HUDEP-2 (cell line): ENCODE measurements at regions not wholly inside any gene's neighbourhood (a gene's known extent, or its start where the extent isn't known, plus 50 kb on each side); places are given as distances from the start of the nearest gene placed in this dataset.

Source experiments
- DNase-seq, 76 experiments: peaks; one replicate each; lab custom pipeline; 2025; ENCODE audit not compliant: unreplicated experiment in 76 of 76; lab: John Stamatoyannopoulos, UW

- DNase-seq, result no peak
Observed at GRCh38 chr19:31960474-31960873, 384.9 kb upstream of the ZNF507 start.

- no peak for DNase-seq
Observed at GRCh38 chr19:31961191-31961590, 384.2 kb upstream of the ZNF507 start.

- DNase-seq, result no peak
Observed at GRCh38 chr19:31961667-31962066, 383.7 kb upstream of the ZNF507 start.

DNA sequence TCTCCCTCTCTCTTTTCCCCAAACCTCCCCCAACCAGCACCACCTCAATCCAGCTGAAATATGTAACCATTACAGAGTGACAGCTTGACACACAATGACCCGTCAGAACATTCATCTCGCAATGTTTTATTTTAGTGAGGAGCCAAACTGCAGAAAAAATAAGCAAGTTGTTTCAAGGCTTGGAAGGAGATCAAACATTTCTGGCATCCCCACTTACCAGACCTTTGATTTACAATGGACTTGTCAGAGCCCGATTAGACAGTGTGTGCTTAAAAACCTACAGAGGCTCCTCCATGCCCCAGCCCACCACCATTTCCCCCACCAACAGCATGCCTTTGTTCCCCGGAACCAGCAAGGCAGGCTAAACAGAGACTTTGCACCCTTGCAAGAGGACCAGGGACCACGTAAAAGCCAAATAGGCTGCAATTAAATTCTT is 382.8 kb upstream of the ZNF507 start:
- DNase-seq, result no peak

- no peak for DNase-seq
Observed at GRCh38 chr19:31963746-31964145, 381.7 kb upstream of the ZNF507 start.

GRCh38 chr19:31969016-31969415 is 376.4 kb upstream of the ZNF507 start:
- no peak for DNase-seq

- DNase-seq, result no peak
Observed at GRCh38 chr19:31970027-31970461, 375.4 kb upstream of the ZNF507 start.

GRCh38 chr19:31974290-31974689 is 371.1 kb upstream of the ZNF507 start:
- no peak for DNase-seq

DNA sequence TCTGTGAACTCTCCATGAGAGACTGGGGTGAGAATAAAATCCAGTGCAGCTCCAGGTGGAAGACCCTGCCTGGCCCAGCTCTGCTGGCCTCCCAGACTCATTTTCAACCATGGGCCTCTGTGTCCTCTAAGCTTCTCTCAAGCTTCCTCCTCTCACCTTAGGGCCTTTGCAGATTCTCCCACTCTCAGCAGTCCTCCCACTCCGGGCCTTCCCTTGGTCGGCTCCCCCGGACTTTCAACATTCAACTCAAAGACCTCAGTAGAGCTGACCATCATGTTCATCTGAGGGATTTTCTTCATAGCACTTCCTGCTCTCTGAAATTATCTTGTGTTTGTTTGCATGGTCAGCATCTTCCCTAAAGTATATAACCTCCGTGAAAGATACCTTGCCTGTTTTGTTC is 370.5 kb upstream of the ZNF507 start:
- no peak for DNase-seq

GRCh38 chr19:31975461-31975860 is 369.9 kb upstream of the ZNF507 start:
- no peak for DNase-seq

- DNase-seq, result no peak
Observed at GRCh38 chr19:31976775-31977536, 368.5 kb upstream of the ZNF507 start.

- DNase-seq, result no peak
Observed at GRCh38 chr19:31979362-31979761, 366.0 kb upstream of the ZNF507 start.

DNA sequence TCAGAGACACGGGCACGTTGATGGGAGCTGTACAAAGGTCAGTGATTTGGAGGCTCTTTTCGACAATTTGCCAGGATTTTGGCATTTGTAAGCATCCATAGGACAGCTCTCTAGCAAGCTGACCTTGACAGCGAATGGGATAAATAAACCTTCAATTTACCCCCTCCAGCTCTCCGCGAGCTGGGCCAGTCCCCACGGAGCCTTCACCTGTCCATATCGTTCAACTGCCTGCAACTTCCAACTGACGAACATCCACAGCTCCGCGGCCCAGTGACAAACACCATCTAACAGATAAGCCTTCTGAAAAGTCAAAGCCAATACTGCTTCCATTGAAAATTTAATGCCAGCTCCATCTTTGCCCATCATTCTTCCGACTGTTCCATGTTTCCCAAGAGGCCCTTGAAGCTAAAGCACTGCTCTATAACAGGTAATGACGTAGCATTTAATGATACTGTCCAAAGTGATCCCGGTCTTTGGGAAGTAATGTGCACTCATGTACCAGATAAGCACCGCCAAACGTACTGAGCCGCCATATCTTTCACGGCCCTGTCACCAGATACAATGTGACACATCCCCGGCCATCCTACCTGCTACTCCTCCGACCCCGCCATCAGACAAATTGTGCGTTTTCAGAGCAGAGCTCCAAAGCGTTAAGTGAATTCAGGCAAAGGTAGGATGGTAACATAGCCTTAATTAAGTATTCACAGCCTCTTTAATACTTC is 365.3 kb upstream of the ZNF507 start:
- DNase-seq, result no peak

GRCh38 chr19:31980796-31981195 is 364.6 kb upstream of the ZNF507 start:
- DNase-seq, result no peak

DNA sequence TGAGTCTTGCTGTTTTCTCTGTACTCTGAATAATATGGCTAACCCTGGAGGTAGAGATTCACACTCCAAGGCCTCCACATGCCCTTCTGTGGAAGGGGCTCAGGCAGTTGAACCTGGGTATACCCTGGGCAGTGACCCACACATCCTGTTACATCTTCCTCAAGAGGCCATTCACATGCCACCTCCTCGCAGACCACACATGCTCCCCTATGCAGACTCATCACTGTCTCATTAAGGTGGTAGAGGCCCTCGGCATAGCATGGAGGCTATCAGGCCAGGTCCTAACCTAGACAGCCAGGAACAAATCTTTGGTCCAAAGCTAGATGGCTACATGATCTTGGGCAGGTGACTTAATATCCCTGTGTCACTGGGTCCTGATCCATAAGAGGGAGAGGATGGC is 363.9 kb upstream of the ZNF507 start:
- no peak for DNase-seq

- DNase-seq, result no peak
Observed at GRCh38 chr19:31983647-31984046, 361.8 kb upstream of the ZNF507 start.

GRCh38 chr19:31985001-31985605 is 360.3 kb upstream of the ZNF507 start:
- DNase-seq, result no peak

GRCh38 chr19:31986951-31987350 is 358.5 kb upstream of the ZNF507 start:
- no peak for DNase-seq

DNA sequence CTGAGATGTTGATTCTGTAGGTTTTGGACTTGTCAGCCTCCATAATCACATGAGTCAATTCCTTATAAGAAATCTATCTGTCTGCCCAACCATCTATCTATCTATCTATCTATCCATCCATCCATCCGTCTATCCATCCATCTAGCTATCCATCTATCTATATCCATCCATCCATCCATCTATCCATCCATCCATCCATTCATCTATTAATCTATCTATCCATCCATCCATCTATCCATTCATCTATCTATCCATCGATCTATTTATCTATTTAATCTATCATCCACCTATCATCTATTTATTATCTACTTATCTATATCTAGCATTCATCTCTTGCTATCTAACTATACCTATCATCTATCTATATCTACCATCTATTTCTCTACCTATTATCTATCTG is 357.2 kb upstream of the ZNF507 start:
- DNase-seq, result no peak

DNA sequence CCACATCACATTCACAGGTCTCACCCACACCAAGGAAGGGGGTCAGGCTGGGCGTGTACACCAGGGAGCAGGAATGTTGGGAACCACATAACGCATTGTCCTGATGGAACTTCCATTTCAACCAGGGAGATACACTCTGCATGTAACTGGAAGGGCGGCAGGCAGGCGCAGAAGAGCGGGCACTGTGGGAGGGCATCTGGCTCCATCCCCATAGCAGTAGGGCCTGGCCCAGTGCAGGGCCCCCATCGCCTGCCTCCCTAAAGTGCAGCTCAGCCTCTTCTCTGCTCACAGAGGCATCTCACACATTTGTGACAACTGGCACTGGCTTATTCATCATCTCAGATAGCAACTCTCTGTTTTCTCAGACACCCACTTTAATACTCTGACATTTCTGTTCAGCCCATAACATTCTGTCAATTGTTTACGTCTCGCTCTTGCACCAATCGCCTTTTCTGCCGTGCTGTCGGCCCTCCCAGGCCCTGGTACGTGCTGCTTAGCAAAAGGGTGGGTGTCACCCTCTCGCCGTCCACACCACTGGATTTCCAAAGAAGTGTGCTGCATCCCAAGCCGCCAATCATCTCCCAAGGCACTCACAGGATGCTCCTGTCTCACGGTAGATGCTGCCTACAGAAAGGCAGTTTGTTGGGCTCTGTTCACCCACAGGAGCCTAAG is 353.3 kb upstream of the ZNF507 start:
- DNase-seq, result no peak

DNA sequence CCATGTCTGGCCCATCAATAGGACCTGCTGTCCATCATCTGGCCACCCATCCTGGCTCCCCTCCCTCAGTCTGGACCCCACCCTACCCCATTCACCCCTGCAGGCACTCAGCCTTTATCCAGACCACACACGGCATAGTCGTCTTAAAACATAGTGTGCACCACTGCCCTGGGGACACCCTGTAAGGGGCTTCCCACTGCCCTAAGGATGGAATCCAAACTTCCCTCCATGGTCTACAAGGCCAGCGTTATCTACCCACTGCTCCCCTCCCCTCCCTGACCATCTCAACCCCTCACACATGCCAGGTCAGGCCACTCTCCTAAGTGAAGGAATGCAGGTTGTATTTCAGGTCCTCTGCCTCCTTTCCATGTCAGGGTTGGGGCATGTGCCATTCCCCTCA is 352.7 kb upstream of the ZNF507 start:
- no peak for DNase-seq
